DMS153 treated with DMSO at 0.1 percent for 48 hours (cell line): ENCODE measurements at regions not wholly inside any gene's neighbourhood (a gene's known extent, or its start where the extent isn't known, plus 50 kb on each side); places are given as distances from the start of the nearest gene placed in this dataset.

ENCODE experiments used
- DNase-seq: peaks from one replicate; lab custom pipeline; 2025; ENCODE audit not compliant: unreplicated experiment; lab: John Stamatoyannopoulos, UW

DNA sequence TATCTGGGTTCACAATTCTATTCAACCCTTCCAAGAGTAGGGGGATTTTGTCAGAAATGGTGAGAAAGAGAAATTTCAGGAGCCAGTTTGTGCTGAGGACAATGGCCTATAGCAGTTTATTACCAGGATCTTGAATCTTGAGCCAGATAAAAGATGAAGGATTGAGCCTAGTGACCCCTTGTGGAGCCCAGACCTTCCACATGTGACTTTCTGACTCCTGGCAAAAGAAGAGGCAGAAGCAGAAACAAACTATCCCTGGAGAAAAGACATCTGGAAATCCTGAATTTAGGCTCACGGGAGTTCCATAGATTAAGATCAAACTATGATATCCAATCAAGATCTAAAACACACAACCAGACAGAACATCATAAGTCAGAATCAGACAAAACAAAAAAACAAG, 60.9 kb upstream of the CHRM2 start:
- no peak for DNase-seq

DNA sequence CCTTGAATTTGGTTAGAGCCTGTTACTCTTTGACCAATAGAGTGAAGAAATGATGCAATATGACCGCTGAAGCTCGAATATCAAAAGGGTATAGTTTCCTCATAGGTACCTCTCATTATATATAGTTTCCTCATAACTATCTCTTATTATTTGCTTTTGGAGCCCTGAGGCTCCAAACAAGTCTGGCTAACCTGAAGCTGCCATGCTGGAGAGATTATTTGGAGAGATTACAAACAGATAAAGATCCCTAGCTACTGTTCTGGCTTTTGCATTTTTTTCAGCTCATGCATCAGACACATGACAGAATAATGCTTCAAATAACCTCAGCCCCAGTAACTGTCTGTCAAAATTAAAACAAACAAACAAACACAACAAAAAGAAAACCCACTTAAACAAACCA, 65.4 kb upstream of the CHRM2 start:
- DNase-seq, result no peak

DNA sequence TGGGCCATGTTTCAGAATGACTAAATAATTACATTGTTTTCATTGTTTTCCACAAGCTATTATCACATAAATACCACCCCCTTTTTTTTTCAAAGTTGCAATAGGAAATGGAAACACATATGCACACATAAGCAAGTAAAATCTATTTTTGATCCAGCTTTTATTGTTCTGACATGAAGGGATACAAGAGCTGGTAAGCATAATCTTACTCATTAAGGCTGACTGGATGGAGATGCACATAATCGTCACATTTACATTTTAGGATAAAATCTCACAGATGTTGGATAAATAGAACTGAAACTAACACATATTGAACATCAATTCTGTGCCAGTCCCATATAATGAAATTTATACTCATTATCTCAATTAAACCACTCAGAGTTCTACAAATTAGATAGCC, 84.5 kb upstream of the CHRM2 start:
- DNase-seq, result no peak

DNA sequence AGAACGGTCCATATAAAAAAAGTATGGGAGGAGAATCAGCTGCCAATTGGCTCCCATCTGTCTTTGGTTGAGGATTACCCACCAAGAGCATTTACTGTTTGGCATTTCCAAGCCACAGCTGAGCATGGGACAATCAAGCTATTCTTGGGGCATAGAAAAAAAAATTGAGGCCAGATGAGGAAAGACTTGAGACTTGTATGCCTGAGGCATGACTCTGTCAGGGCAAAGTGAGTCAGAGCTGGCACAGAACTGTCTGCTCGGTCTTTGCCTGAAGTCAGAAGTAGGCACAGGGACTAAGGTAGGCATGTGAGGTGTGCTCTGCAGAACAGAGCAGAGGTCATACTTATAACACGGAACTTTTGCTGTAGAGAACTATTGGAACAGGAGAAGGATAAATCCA, 126.5 kb upstream of the CHRM2 start:
- DNase-seq, result no peak

DNA sequence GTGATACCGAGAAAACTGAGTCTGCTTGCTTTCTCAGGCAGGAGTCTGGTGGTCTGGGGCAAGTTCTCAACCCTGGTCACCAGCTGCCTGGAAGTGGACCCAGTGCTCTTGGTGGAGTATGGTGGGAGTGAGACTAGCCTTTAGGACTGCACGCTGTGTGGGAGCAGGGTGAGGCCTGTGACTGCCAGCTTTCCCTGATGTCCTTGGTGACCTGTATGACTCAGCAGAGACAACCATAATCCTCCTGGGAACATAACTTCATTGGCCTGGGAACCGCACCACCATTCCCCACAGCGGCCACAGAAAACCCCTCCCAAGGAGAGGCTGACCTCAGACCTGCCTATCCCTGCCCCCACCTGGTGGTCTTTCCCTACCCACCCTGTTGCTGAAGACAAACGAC, 139.5 kb upstream of the CHRM2 start:
- no peak for DNase-seq

DNA sequence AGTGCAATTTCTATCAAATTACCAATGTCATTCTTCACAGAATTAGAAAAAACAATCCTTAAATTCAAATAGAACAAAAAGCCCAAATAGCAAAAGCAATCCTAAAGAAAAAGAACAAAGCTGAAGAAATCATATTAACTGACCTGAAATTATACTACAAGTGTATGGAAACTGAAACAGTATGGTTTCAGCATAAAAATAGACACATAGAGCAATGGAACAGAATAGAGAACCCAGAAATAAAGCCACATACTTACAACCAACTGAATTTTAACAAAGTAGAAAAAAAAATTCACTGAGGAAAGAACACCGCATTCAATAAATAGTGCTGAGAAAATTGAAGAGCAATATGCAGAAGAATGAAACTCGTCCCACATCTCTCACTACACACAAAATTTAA, 142.0 kb upstream of the CHRM2 start:
- no peak for DNase-seq

DNA sequence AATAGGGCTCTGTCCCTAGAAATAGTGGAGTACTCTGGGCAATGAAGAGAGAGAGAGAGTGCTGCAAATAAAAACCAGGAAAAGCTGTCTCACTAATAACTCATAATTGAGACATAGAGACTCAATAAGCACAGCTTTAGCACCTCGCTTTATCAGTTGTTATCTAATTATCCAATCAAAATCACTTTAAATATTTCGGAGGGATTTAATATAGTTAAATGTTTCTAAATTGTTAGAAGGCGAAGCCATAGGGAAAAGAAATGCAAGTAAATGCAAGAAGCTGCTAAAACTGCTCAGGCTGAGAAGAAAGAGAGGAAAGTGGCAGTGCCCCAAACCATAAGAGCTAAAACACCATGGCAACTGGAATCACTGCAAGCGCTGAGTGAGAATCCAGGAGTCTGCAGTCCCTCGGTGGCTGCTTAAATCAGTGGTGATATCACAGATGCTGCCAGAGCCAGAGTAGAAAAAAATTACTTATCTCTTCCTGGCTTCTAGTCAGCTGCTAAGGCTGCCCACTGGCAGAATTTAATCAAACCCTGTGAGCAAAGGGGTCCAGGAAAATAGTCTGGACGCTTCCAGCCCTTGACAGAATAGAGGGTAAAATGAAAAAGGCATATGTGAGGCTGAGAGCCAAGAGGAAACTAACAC, 150.4 kb upstream of the CHRM2 start:
- no peak for DNase-seq

DNA sequence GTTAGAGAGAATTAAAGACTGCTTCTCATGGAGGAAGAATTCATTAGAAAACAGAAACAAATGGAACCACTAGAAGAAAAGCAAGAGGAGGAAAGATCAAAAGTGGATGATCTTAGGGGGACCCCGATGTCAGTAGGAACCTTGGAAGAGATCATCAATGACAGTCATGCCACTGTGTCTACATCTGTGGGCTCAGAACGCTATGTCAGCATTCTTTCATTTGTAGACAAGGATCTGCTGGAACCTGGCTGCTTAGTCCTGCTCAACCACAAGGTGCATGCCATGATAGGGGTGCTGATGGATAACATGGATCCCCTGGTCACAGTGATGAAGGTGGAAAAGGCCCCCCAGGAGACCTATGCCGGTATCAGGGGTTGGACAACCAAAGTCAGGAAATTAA, 154.4 kb upstream of the CHRM2 start:
- DNase-seq, result no peak

DNA sequence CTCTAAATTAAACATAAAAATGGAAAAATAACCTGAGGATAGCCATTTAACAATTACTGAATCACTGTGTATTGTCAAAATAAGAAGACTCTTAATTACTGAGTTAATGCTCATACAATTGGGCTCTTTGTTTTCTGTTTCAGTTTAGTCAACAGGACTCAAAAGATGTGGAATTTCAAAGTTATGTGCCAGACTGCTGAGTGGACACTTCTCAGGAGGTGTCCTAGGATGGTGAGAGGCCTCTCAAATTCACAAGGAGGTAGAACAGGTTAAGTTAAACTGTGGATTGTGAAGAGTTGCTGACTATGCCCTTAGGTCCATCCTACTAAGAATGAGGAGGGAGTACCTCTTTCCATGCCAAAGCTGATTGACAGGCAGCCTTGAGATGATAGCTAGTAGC, 157.7 kb upstream of the CHRM2 start:
- no peak for DNase-seq

DNA sequence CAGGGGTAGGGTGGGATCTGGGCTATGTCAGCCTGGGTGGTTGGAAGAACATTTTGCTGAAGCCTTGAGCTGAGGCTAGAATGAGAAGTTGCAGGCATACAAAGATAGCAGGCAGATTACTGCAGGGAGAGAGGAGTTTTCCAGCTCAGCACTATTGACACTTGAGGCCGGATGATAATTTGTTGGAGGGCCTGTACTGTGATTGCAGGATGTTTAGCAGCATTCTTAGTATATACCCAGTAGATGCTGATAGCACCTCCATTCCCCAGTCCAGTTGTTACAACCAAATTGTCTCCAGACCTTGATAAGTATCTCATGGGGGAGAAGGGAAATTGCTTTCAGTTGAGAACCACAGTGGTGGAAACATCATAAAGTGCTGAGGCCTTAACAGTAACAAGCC, 158.6 kb upstream of the CHRM2 start:
- no peak for DNase-seq

DNA sequence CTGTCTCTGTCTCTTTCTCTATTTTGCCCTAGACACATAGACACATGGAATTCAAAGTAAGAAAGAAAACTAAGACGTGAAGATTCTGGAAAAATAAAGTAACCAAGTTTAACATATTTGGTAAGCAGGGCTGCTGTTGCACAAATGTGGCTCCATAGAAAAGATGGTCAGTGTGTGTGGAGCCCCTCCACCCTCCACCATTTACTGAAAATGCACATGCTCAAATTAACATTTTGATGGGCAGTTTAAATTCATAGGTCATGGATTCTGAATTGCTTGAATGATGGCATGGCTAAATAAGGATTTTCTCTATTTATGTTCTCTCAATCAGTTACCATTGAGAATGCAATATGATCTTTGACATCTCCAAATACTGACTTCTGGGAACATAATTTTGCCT, 165.5 kb upstream of the CHRM2 start:
- DNase-seq, result no peak

DNA sequence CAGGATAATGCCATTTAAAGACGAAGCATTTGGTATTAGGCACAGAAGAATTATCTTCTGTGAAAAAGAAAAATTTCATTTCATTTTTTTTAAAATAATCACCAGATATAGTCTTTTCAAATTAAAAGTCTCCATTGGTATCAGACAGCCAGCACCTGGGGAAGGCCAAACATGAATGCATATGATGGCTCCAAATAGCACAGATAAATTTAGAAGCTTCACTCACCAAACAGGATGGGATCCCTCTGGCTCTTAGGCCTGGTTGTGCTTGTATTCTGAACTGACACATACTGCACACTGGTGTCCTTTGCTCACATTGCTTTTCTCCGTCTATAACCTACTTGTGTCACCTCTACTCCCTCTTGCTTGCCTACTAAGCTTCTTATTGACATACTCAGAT, 169.5 kb upstream of the CHRM2 start:
- DNase-seq, result no peak

DNA sequence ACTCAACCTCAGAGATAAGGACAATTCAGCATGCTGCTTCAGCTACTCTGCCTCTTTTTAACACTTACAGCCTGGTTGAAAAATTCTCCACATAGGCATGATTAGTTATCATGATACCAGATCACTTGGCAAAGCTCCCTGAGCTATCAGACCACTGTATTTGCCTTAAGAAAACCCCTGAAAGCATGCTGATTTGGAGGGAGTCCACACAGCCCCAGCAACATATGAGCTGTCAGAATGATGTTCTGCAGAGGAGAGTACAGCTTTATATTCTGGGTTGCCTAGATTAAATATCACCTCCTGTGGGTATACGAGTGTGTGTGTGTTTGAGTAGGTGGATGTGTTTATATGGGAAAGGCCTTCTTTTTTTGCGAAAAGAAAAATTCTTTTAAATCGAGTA, 170.2 kb upstream of the CHRM2 start:
- no peak for DNase-seq

DNA sequence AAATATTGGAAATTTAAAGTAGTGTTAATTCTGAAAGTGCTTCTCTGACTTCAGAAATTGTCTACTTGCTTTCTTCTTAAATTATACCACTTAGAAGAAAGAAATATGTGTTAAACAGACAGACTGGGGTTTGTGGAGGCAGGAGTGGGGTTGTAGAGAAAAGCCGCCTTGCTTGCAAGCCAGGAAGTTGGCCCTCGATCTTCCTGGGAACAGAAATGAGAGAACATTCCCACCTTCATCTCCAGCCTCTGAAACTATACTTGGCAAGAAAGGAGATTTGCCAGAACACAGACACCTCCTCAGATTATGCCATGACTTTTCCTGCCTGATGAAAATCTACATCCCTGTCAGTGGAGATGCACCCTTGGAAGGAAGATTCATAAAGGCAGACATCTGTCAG, 171.2 kb upstream of the CHRM2 start:
- no peak for DNase-seq

DNA sequence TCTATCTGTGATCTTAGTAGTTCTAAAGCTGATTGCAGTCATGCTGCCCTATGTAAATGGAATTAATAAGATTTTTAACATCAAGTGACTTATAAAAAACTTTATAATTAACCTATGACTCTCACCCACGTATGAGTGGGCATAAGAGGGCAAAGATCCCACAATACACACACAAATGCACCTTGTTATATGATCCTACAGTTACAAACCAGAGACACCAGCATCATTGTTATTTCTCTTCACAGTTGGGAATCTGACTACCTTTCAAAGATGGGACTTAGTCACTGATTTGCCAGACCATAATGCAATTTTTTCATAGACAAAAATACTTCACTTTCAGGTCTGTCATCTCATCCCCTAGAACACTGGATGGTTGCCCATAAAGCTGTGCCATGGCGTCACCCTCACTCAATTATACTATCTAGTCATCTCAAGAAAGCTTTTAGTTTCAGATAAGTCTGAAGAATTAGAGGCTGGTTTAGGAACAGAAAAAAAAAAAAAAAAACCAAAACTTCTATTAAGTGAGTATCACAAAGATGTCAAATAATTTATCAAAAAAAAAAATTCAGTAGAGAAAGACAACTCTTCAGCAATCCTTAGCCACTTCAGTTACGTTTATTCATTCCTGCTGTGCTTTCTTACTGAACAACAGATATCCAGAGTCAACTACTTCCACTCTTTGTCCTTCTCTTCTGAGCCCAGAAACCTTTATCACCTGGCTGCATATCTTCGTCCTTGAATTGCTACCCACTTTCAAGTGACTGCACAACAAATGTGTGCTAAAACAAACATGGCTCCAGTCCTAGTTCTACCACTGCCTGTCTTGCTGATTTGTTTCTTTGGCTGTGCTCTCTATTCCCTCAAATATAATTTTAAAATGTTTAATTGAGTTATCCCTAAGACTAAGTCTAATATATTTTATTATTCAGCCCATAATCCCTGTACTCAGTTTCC, 175.0 kb upstream of the CHRM2 start:
- DNase-seq, result no peak

DNA sequence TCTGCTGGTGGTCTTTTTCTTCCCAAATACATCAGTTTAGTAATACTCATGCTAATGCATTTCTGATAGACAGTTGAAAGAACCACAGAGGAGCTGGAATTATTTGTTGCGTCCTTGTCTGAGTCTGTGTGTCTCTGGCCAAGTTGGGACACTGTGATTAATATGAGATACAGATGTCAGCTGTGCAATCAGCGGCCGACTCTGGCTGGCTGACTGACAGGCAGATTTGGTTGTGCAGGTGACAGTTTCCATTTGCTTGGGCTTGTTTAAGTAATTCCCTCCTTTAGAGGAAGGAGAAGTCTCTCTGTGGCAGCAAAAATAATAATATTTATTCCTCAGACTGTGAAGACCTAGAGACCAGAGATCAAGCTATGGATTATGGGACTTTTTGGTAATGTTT, 176.2 kb upstream of the CHRM2 start:
- DNase-seq, result no peak

DNA sequence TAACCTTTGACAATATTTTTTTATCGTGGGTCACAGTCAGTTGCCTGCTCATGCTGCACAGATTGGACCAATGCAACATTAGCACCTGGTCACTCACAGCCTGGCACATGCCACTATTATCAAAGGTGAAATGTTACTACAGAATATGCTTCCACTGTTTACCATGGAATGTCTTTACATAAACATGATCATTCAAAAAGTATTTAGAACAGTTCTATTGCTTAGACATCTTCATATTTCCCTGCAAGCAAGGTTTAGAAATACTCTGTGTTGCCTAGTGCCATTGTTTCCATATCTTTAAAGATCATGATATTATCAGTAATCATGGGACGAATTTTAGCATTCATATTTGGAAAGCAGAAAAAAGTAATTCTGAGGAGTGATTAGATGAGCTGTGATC, 179.9 kb upstream of the CHRM2 start:
- no peak for DNase-seq

DNA sequence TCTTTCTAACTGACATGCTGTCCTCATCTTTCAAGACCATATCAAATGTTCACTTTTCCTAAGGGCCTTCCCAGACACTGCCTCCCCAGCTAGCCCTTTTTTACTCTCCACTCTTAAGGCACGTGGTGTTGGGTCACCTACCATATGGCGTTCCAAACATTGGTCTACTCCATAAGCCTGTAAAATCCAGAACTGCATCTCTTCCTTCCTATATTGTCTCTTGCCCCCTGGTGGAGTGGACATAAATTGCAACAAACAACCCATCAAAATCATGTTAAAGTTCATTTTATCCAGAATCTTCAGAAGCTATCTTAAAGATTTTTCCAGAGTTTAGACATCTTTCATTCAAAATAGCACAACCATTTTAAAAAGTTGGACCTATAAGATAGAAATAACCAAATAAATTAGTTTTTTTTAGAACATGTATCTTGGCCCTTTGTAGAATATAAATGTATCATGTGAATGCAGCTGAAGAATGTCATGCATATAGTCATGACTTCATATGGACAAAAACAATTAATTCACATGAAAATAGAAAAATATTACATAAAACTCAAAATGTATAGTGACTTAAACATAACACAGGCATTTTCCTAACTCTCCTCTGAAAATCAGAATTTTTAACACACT, 180.6 kb upstream of the CHRM2 start:
- DNase-seq, result no peak

DNA sequence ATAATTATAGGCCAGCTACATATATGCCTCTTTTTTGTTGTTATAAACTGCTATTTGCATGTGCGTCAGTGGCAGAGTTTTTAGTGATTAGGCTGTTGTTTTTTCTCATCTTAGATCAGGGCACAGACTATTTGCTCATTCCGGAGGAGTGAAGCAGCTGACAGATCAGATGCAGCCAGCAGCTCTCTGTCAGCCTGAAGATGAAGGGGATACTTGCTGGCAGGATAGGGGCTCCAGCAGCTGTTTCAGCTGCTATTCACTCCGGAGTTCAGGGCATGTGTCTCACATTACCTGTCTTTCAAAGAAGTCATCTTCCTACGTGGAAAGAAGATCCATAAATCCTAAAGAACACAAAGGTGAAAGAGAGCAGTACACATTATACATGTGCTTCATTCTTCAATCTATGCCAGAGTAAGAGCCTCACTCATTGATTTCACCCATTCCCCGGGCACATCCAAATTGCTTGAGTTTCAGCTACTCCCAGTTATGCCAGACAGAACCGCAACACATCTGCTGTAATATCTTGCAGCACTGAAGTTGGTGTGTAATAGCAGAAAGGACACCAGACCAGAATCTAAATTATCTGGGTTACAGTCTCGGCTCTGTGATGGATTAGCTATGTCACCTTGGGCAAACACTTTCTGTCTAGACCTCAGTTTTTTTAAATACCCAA, 182.8 kb upstream of the CHRM2 start:
- DNase-seq, result no peak

DNA sequence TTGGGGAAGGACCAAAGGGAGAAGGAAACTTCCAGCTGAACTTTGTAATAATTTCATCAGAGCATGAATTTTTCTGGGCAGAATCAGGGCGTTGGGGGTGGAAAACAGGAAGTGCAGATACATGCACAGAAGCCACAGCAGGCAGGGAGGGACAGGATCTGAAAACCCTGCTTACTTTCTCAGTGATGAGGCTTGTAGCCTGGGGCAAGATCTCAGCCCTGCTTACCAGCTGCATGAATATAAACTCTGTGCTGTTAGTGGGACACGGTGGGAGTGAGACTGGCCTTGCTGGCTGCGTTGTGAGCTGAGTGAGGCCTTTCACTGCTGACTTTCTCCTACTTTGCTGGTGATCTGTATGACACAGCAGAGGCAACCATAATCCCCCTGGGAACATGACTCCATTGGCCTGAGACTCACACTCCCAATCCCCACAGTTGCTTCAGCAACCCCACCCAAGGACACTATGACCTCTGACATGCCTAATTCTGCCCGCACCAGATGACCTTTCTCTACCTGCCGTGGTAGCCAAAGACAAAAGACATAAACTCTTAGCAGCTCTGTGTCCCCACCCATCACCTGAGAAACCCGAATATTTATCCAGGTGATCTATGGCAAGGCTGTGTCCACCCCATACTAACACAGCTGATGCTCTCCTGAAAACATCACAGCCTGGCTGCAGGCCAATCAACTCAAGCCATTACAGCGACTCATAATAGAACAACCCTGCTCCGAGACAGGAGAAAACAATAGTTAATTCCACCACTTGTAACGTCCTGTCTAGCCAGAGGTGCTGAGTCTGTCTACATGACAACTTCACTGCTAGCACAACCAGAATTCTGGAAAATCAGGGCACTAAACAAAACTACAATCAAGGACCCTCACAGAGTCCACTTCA, 190.7 kb upstream of the CHRM2 start:
- no peak for DNase-seq

DNA sequence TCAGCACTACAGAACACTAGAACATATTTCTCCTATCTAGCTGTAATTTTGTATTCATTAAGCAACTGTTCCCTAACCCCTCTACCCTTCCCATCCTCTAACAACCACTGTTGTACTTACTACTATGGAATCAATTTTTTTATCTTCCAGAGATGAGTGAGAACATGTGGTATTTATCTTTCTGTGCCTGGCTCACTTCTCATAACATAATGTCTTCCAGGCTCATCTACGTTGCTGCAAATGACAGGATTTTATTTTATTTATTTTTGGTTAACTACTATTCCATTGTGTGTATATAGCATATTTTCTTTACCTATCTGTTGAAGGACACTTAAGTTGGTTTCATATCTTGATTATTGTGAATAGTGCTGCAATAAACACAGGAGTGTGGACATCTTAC, 200.9 kb upstream of the CHRM2 start:
- no peak for DNase-seq
